Testis (tissue), 2 donors: ENCODE measurements at regions not wholly inside any gene's neighbourhood (a gene's known extent, or its start where the extent isn't known, plus 50 kb on each side); places are given as distances from the start of the nearest gene placed in this dataset.

ENCODE experiments used
- CTCF ChIP-seq, 3 experiments: fragments of 450-650 bp in 2 of 3; fragments of 200-600 bp in 1 of 3; sonication (generic) in 1 of 3; IDR thresholded peaks; one replicate each; pipeline ENCODE4 v1.5.1; 2016 to 2019; ENCODE audit warnings: antibody characterized with exemption in 3 of 3, mild to moderate bottlenecking in 2 of 3, moderate library complexity in 1 of 3
- POLR2A ChIP-seq: fragments of 450-650 bp; IDR thresholded peaks from one replicate; pipeline ENCODE4 v1.6.1; 2017; ENCODE audit warnings: antibody characterized with exemption, mild to moderate bottlenecking, moderate library complexity

GRCh38 chr10:129310881-129311280 lies 156.2 kb upstream of the MGMT start:
- TF ChIP-seq CTCF (IDR thresholded peaks at IDR 0.05) = no peak
- TF ChIP-seq POLR2A = no peak
